Duodenal mucosa (tissue), 2 donors: ENCODE measurements at regions not wholly inside any gene's neighbourhood (a gene's known extent, or its start where the extent isn't known, plus 50 kb on each side); places are given as distances from the start of the nearest gene placed in this dataset.

ENCODE experiments used
- H3K27ac ChIP-seq: one replicate; pipeline ENCODE4 v1.7.0; 2013; ENCODE audit warnings: low read depth, low read length
- H3K27me3 ChIP-seq, 2 donors: one replicate each; pipeline ENCODE4 v1.7.0; 2013; ENCODE audit warnings: low read length in 2 of 2, control low read depth in 1 of 2; ENCODE audit not compliant: insufficient read depth in 2 of 2, control insufficient read depth in 1 of 2
- H3K36me3 ChIP-seq, 2 donors: one replicate each; pipeline ENCODE4 v1.7.0; 2013; ENCODE audit warnings: low read length in 2 of 2, control low read depth in 1 of 2; ENCODE audit not compliant: insufficient read depth in 2 of 2, control insufficient read depth in 1 of 2
- H3K4me1 ChIP-seq, 2 donors: one replicate each; pipeline ENCODE4 v1.7.0; 2013; ENCODE audit warnings: low read length in 2 of 2, control low read depth in 1 of 2; ENCODE audit not compliant: insufficient read depth in 2 of 2, control insufficient read depth in 1 of 2
- H3K4me3 ChIP-seq, 2 donors: one replicate each; pipeline ENCODE4 v1.7.0; 2013; ENCODE audit warnings: low read length in 2 of 2, low read depth in 1 of 2
- H3K9ac ChIP-seq, 2 donors: one replicate each; pipeline ENCODE4 v1.7.0; 2013; ENCODE audit warnings: low read length in 2 of 2, low read depth in 1 of 2
- H3K9me3 ChIP-seq, 2 donors: one replicate each; pipeline ENCODE4 v1.7.0; 2013; ENCODE audit warnings: low read length in 2 of 2, control low read depth in 1 of 2; ENCODE audit not compliant: control insufficient read depth in 1 of 2

DNA sequence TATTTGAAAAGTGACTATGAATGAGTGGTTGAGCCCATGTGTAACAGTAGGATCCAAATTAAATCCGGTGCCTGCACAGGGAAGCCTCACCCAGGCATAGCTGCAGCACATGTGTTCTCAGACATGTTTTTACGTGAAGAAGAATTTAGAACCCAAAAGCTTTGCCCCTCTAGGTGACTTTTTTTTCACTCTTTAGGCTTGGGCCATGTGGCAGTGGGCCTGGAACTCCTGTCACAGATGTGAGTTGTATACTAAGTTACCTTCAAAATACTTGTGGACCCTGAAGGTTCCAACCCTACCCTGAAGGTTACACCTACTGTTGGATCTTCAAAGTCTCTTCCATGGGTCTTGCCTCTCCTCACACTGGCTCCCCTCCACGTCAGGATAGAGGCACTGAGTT, 146.6 kb downstream of the GAS1 start:
- H3K4me3 ChIP-seq: no peak overlapping the region
- H3K36me3 ChIP-seq: no peaks in the 10 kb centered on the region
- no peak overlapping the region for H3K27ac ChIP-seq
- H3K27me3 ChIP-seq: no peaks in the 10 kb centered on the region
- H3K4me1 ChIP-seq: no peaks in the 10 kb centered on the region
- H3K9me3 ChIP-seq: no peaks in the 10 kb centered on the region
- H3K9ac ChIP-seq: no peak overlapping the region

DNA sequence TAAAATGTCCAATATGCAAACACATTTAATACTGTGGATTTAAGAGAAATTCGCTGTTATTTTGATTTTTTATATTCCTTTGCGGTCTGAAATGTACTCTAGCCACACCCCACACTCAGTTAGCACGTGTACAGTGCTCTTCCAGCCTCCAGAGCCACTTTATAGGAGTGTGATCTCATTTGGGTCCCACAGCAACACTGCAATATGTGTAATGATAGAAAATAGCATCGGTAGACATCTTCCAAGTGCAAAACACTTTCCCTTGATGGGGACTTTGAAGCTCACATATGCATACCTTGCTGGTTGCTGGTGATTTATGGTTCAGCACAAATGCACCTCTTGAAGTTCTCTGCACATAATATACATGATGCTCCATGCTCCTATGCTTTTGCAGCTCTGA, 148.3 kb downstream of the GAS1 start:
- Histone ChIP-seq H3K4me3 (no peak overlapping the region), H3K27ac (no peak overlapping the region)

GRCh38 chr9:86796666-86797065, 150.6 kb downstream of the GAS1 start:
- no peaks in the 10 kb centered on the region for H3K4me1 ChIP-seq
- H3K9me3 ChIP-seq: no peaks in the 10 kb centered on the region
- no peak overlapping the region for H3K4me3 ChIP-seq
- H3K36me3 ChIP-seq: no peaks in the 10 kb centered on the region
- H3K27ac ChIP-seq: no peak overlapping the region
- no peaks in the 10 kb centered on the region for H3K27me3 ChIP-seq
- no peak overlapping the region for H3K9ac ChIP-seq

More for the DNA sequence above, 148.3 kb downstream of the GAS1 start:
- H3K36me3 ChIP-seq: no peaks in the 10 kb centered on the region
- no peaks in the 10 kb centered on the region for H3K4me1 ChIP-seq
- H3K9ac ChIP-seq: no peak overlapping the region
- H3K9me3 ChIP-seq: no peaks in the 10 kb centered on the region
- no peaks in the 10 kb centered on the region for H3K27me3 ChIP-seq

- no peak overlapping the region for H3K4me3 ChIP-seq
- no peak overlapping the region for H3K27ac ChIP-seq
- no peaks in the 10 kb centered on the region for H3K27me3 ChIP-seq
- no peaks in the 10 kb centered on the region for H3K4me1 ChIP-seq
- H3K36me3 ChIP-seq: no peaks in the 10 kb centered on the region
- H3K9me3 ChIP-seq: no peaks in the 10 kb centered on the region
- no peak overlapping the region for H3K9ac ChIP-seq
Measured at GRCh38 chr9:86795823-86796553, 151.3 kb downstream of the GAS1 start.

GRCh38 chr9:86795047-86795442, 152.3 kb downstream of the GAS1 start:
- Histone ChIP-seq H3K27ac (no peak overlapping the region), H3K27me3 (no peaks in the 10 kb centered on the region), H3K9me3 (no peaks in the 10 kb centered on the region), H3K36me3 (no peaks in the 10 kb centered on the region), H3K4me1 (no peaks in the 10 kb centered on the region), H3K4me3 (no peak overlapping the region), H3K9ac (no peak overlapping the region)

- Histone ChIP-seq H3K27ac (no peak overlapping the region), H3K4me3 (no peak overlapping the region), H3K4me1 (no peaks in the 10 kb centered on the region), H3K9me3 (no peaks in the 10 kb centered on the region), H3K36me3 (no peaks in the 10 kb centered on the region), H3K27me3 (no peaks in the 10 kb centered on the region), H3K9ac (no peak overlapping the region)
Measured at GRCh38 chr9:86794391-86795046, 152.8 kb downstream of the GAS1 start.

- Histone ChIP-seq H3K27me3 (no peaks in the 10 kb centered on the region), H3K9ac (no peak overlapping the region), H3K9me3 (no peaks in the 10 kb centered on the region), H3K36me3 (no peaks in the 10 kb centered on the region), H3K27ac (no peak overlapping the region), H3K4me3 (no peak overlapping the region), H3K4me1 (no peaks in the 10 kb centered on the region)
Measured at GRCh38 chr9:86792136-86792535, 155.2 kb downstream of the GAS1 start.

DNA sequence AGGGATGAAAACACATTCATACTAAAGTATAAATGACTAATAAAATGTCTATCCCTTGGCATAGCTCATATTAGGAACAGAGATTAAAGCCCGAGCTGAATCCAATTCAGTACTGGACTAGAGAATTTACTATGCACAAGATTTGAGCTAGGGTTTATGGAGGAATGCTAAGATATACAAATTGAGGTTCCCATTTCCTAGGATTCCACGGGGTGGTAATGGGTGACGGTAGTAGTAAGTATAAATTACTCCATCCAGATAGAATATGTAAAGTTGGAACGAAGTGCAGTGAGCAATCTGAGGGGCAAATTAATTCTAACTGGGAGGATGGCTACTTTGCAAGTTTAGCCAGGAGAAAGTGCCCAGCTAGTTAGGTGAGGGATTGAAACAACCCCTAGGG, 156.5 kb downstream of the GAS1 start:
- no peaks in the 10 kb centered on the region for H3K36me3 ChIP-seq
- no peaks in the 10 kb centered on the region for H3K27me3 ChIP-seq
- H3K9me3 ChIP-seq: no peaks in the 10 kb centered on the region
- H3K27ac ChIP-seq: no peak overlapping the region
- H3K4me3 ChIP-seq: no peak overlapping the region
- H3K9ac ChIP-seq: no peak overlapping the region
- H3K4me1 ChIP-seq: no peaks in the 10 kb centered on the region

GRCh38 chr9:86788456-86788855, 158.8 kb downstream of the GAS1 start:
- no peak overlapping the region for H3K9ac ChIP-seq
- H3K36me3 ChIP-seq: no peaks in the 10 kb centered on the region
- no peaks in the 10 kb centered on the region for H3K4me1 ChIP-seq
- H3K9me3 ChIP-seq: no peaks in the 10 kb centered on the region
- H3K27ac ChIP-seq: no peak overlapping the region
- no peak overlapping the region for H3K4me3 ChIP-seq
- no peaks in the 10 kb centered on the region for H3K27me3 ChIP-seq

DNA sequence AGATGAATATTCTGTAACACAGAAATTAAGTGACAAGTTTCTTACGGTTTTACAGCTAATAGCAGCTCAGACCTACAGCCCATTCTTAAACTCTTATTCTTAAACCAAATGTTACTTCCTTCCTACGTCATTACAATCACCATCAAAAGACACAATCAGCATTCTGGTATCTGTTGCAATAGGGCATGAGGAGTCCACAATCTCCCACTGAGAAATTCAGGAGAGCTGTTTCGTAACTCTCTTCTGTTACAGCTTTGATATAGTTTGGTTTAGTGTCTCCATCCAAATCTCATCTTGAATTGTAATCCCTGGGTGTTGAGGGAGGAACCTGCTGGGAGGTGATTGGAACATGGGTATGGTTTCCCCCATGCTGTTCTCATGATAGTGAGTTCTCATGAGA, 163.4 kb downstream of the GAS1 start:
- Histone ChIP-seq H3K4me1 (no peaks in the 10 kb centered on the region), H3K27ac (no peak overlapping the region), H3K27me3 (no peaks in the 10 kb centered on the region), H3K4me3 (no peak overlapping the region), H3K36me3 (no peaks in the 10 kb centered on the region), H3K9me3 (no peaks in the 10 kb centered on the region), H3K9ac (no peak overlapping the region)
